GM21360 (cell line): ENCODE measurements at regions not wholly inside any gene's neighbourhood (a gene's known extent, or its start where the extent isn't known, plus 50 kb on each side); places are given as distances from the start of the nearest gene placed in this dataset.
"Not testable (repeated sequence)": the region's sequence is repeated elsewhere in the genome, so short reads cannot be mapped to it uniquely, and the experiment has no call there.

Source experiments
- ATAC-seq: cut with Tn5 transposase; IDR thresholded peaks from one replicate; pipeline ENCODE4 v1.9.1; 2021; ENCODE audit warnings: mild to moderate bottlenecking, moderate library complexity; ENCODE audit not compliant: unreplicated experiment

GRCh38 chr2:91497129-91498064, 2805.9 kb downstream of the RPIA start:
- not testable (repeated sequence) for ATAC-seq

DNA sequence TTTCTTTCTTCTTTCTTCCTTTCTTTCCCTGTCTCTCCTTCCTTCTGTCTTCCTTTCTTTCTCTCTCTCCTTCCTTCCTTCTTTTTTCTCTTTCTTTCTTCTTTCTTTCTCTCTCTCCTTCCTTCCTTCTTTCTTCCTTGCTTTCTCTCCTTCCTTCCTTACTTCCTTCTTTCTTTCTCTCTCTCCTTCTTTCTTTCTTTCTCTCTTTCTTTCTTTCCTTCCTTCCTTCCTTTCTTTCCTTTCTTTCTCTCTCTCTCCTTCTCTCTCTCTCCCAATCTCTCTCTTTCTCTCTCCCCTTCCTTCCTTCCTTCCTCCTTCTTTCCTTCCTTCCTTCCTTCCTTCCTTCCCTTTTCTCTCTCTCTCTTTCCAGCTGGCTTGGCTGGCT, 2806.6 kb downstream of the RPIA start:
- ATAC-seq, result not testable (repeated sequence)

DNA sequence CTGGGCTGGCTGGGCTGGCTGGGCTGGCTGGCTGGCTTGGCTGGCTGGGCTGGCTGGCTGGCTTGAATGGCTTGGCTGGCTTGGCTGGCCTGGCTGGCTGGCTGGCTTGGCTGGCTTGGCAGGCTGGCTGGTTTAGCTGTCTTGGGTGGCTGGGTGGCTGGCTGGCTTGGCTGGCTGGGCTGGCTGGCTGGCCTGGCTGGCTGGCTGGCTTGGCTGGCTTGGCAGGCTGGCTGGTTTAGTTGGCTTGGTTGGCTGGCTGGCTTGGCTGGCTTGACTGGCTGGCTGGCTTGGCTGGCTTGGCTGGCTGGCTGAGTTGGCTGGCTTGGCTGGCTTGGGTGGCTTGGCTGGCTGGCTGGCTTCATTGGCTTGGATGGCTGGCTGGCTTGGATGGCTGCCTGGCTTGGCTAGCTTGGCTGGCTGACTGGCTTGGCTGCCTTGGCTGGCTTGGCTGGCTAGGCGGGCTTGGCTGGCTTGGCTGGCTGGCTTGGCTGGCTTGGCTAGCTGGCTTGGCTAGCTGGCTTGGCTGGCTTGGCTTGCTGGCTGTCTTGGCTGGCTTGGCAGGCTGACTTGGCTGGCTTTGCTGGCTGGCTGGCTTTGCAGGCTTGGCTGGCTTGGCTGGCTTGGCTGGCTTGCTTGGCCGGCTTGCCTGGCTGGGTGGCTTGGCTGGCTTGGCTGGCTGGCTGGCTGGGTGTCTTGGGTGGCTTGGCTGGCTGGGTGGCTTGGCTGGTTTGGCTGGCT, 2807.2 kb downstream of the RPIA start:
- ATAC-seq, result not testable (repeated sequence)

DNA sequence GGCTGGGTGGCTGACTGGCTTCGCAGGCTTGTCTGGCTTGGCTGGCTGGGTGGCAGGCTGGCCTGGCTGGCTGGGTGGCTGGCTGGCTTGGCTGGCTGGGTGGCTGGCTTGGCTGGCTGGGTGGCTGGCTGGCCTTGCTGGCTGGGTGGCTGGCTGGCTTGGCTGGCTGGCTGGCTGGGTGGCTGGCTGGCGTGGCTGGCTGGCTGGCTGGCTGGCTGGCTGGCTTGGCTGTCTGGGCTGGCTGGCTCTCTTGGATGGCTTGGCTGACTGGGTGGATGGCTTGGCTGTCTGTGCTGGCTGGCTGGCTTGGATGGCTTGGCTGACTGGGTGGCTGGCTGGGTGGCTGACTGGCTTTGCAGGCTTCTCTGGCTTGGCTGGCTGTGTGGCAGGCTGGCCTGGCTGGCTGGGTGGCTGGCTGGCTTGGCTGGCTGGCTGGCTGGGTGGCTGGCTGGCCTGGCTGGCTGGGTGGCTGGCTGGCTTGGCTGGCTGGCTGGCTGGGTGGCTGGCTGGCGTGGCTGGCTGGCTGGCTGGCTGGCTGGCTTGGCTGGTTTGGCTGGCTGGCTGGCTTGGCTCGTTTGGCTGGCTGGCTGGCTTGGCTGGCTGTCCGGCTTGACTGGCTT, 2808.1 kb downstream of the RPIA start:
- ATAC-seq, result not testable (repeated sequence)

- not testable (repeated sequence) for ATAC-seq
Observed at GRCh38 chr2:91500246-91500977, 2808.9 kb downstream of the RPIA start.

- not testable (repeated sequence) for ATAC-seq
Observed at GRCh38 chr2:91500978-91501310, 2809.5 kb downstream of the RPIA start.

DNA sequence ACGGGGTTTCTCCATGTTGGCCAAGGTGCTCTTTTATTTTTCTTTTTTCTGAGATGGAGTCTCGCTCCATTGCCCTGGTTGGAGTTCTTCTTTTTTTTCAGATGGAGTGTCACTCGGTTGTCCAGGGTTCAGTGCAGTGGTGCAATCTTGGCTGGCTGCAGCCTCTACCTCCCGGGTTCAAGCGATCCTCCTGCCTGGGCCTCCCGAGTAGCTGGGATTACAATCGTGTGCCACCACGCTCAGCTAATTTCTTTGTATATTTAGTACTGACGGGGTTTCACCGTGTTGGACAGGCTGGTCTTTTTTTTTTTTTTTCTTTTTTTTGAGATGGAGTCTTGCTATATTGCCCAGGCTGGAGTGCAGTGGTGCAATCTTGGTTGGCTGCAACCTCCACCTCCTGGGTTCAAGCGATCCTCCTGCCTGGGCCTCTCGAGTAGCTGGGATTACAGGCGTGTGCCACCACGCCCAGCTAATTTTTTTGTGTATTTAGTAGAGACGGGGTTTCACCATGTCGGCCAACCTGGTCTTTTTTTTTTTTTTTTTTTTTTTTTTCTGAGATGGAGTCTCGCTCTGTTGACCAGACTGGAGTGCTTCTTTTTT, 2810.1 kb downstream of the RPIA start:
- ATAC-seq, result not testable (repeated sequence)

- not testable (repeated sequence) for ATAC-seq
Observed at GRCh38 chr2:91503572-91503958, 2812.1 kb downstream of the RPIA start.

GRCh38 chr2:91503959-91504741, 2812.7 kb downstream of the RPIA start:
- ATAC-seq, result not testable (repeated sequence)

- not testable (repeated sequence) for ATAC-seq
Observed at GRCh38 chr2:91508816-91509215, 2817.3 kb downstream of the RPIA start.

GRCh38 chr2:91509276-91509675, 2817.8 kb downstream of the RPIA start:
- not testable (repeated sequence) for ATAC-seq

DNA sequence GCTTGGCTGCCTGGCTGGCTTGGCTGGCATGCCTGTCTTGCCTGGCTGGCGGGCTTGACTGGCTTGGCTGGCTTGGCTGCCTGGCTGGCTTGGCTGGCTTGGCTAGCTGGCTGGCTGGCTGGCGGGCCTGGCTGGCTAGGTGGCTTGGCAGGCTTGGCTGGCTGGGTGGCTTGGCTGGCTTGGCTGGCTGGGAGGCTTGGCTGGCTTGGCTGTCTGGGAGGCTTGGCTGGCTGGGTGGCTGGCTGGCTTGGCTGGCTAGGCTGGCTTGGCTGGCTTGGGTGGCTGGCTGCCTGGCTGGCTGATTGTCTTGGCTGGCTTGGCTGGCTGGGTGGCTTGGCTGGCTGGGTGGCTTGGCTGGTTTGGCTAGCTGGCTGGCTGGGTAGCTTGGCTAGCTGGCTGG, 2819.7 kb downstream of the RPIA start:
- not testable (repeated sequence) for ATAC-seq

GRCh38 chr2:91515966-91516365, 2824.5 kb downstream of the RPIA start:
- ATAC-seq, result not testable (repeated sequence)

- ATAC-seq, result not testable (repeated sequence)
Observed at GRCh38 chr2:91516669-91517068, 2825.2 kb downstream of the RPIA start.

GRCh38 chr2:91517846-91518245, 2826.4 kb downstream of the RPIA start:
- ATAC-seq, result not testable (repeated sequence)

GRCh38 chr2:91518361-91518981, 2827.0 kb downstream of the RPIA start:
- not testable (repeated sequence) for ATAC-seq

GRCh38 chr2:91519359-91519758, 2827.9 kb downstream of the RPIA start:
- not testable (repeated sequence) for ATAC-seq

DNA sequence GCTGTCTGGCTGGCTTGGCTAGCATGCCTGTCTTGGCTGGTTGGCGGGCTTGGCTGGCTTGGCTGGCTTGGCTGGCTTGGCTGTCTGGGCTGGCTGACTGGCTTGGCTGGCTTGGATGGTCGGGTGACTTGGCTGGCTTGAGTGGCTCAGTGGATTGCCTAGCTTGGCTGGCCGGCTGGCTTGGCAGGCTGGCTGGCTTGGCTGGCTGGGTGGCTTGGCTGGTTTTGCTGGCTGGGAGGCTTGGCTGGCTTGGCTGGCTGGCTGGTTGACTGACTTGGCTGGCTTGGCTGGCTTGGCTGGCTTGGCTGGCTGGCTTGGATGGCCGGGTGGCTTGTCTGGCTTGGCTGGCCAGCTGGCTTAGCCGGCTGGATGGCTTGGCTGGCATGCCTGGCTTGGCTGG, 2828.4 kb downstream of the RPIA start:
- not testable (repeated sequence) for ATAC-seq

DNA sequence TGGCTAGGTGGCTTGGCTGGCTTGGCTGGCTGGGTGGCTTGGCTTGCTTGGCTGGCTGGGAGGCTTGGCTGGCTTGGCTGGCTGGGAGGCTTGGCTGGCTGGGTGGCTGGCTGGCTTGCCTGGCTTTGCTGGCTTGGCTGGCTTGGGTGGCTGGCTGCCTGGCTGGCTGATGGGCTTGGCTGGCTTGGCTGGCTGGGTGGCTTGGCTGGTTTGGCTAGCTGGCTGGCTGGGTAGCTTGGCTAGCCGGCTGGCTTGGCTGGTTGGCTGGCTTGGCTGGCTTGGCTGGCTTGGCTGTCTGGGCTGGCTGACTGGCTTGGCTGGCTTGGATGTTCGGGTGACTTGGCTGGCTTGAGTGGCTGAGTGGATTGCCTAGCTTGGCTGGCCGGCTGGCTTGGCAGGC, 2829.1 kb downstream of the RPIA start:
- ATAC-seq, result not testable (repeated sequence)
